ENCODE measurements at regions not wholly inside any gene's neighbourhood (a gene's known extent, or its start where the extent isn't known, plus 50 kb on each side); places are given as distances from the start of the nearest gene placed in this dataset.

- no peak for DNase-seq (ENCODE audit: low read depth, low spot score)
- ChIA-PET POLR2A (no interaction called here), CTCF (interaction anchor here (1.4 to 2.1 kb wide), 2 partner anchors 12 to 87 kb away, joined by 6 read pairs; no protein-coding TSS in a partner anchor)
- no peak for TF ChIP-seq CTCF (IDR thresholded peaks at IDR 0.05; ENCODE audit: low read depth, low read length)
- Histone ChIP-seq H3K4me3 (ENCODE audit: low read depth, low read length) (no peak overlapping the region), H3K27me3 (ENCODE audit: control insufficient read depth, insufficient read depth, low read length) (no peaks in the 10 kb centered on the region), H3K9me3 (ENCODE audit: control insufficient read depth, insufficient read depth, low read length) (peaks cover 4% of the 10 kb centered on the region), H3K27ac (ENCODE audit: low read depth, low read length) (no peak overlapping the region)
Observed at GRCh38 chr17:77343031-77343800, 202.4 kb downstream of the SEC14L1 start.

- no peak overlapping the region for H3K4me3 ChIP-seq (ENCODE audit: low read depth, low read length)
- no peak for TF ChIP-seq CTCF (IDR thresholded peaks at IDR 0.05; ENCODE audit: low read depth, low read length)
- no peak for DNase-seq (ENCODE audit: low read depth, low spot score)
- CTCF ChIA-PET: interaction anchor here (1.4 kb wide), 1 partner anchor 13 kb away, joined by 6 read pairs; no protein-coding TSS in a partner anchor
- POLR2A ChIA-PET: no interaction called here
- no peaks in the 10 kb centered on the region for H3K27me3 ChIP-seq (ENCODE audit: control insufficient read depth, insufficient read depth, low read length)
- no peak overlapping the region for H3K27ac ChIP-seq (ENCODE audit: low read depth, low read length)
- peaks cover 4% of the 10 kb centered on the region for H3K9me3 ChIP-seq (ENCODE audit: control insufficient read depth, insufficient read depth, low read length)
Observed at GRCh38 chr17:77344038-77344437, 203.3 kb downstream of the SEC14L1 start.

GRCh38 chr17:77345260-77345910 is 204.6 kb downstream of the SEC14L1 start:
- CTCF ChIA-PET: interaction anchor here (0.9 to 2.7 kb wide), 4 partner anchors 14 to 84 kb away, joined by 4 to 10 read pairs (median 7); no protein-coding TSS in a partner anchor

GRCh38 chr17:77346765-77347164 is 206.0 kb downstream of the SEC14L1 start:
- TF ChIP-seq CTCF (IDR thresholded peaks at IDR 0.05; ENCODE audit: low read depth, low read length): no peak
- ChIA-PET CTCF (interaction anchor here (1.0 to 2.7 kb wide), 4 partner anchors 12 to 83 kb away, joined by 3 to 10 read pairs (median 7); no protein-coding TSS in a partner anchor), POLR2A (no interaction called here)
- Histone ChIP-seq H3K4me3 (ENCODE audit: low read depth, low read length) (no peak overlapping the region), H3K27ac (ENCODE audit: low read depth, low read length) (no peak overlapping the region), H3K9me3 (ENCODE audit: control insufficient read depth, insufficient read depth, low read length) (peaks cover 4% of the 10 kb centered on the region; the same call in 1 of the 2 replicates), H3K27me3 (ENCODE audit: control insufficient read depth, insufficient read depth, low read length) (no peaks in the 10 kb centered on the region)
- no peak for DNase-seq (ENCODE audit: low read depth, low spot score)

More at GRCh38 chr17:77345260-77345910, 204.6 kb downstream of the SEC14L1 start:
- TF ChIP-seq CTCF (IDR thresholded peaks at IDR 0.05; ENCODE audit: low read depth, low read length): no peak
- POLR2A ChIA-PET: no interaction called here
- H3K9me3 ChIP-seq (ENCODE audit: control insufficient read depth, insufficient read depth, low read length): peaks cover 4% of the 10 kb centered on the region; the same call in 1 of the 2 replicates
- H3K4me3 ChIP-seq (ENCODE audit: low read depth, low read length): no peak overlapping the region
- H3K27ac ChIP-seq (ENCODE audit: low read depth, low read length): no peak overlapping the region
- DNase-seq (ENCODE audit: low read depth, low spot score): no peak
- H3K27me3 ChIP-seq (ENCODE audit: control insufficient read depth, insufficient read depth, low read length): no peaks in the 10 kb centered on the region

- peaks cover 4% of the 10 kb centered on the region; the same call in 1 of the 2 replicates for H3K9me3 ChIP-seq (ENCODE audit: control insufficient read depth, insufficient read depth, low read length)
- no peak overlapping the region for H3K27ac ChIP-seq (ENCODE audit: low read depth, low read length)
- ChIA-PET POLR2A (no interaction called here), CTCF (interaction anchor here (0.6 to 2.7 kb wide), 4 partner anchors 16 to 82 kb away, joined by 3 to 8 read pairs (median 6); no protein-coding TSS in a partner anchor)
- no peaks in the 10 kb centered on the region for H3K27me3 ChIP-seq (ENCODE audit: control insufficient read depth, insufficient read depth, low read length)
- TF ChIP-seq CTCF (IDR thresholded peaks at IDR 0.05; ENCODE audit: low read depth, low read length): no peak
- DNase-seq (ENCODE audit: low read depth, low spot score): no peak
- no peak overlapping the region for H3K4me3 ChIP-seq (ENCODE audit: low read depth, low read length)
Observed at GRCh38 chr17:77347544-77347943, 206.8 kb downstream of the SEC14L1 start.
